Upper lobe of right lung (tissue), 1 donor: ENCODE measurements at regions not wholly inside any gene's neighbourhood (a gene's known extent, or its start where the extent isn't known, plus 50 kb on each side); places are given as distances from the start of the nearest gene placed in this dataset.

Experiments
- ATAC-seq: fragments of 200-7000 bp; cut with Tn5 transposase; one replicate; pipeline ENCODE4 v1.9.1; 2020; ENCODE audit warnings: mild to moderate bottlenecking, moderate library complexity
- DNase-seq: peaks from one replicate; pipeline ENCODE4 v3.0.0-alpha.2; 2020
- H3K27ac ChIP-seq: fragments of 200-600 bp; one replicate; pipeline ENCODE4 v1.8.0; 2022
- H3K27me3 ChIP-seq: fragments of 200-600 bp; one replicate; pipeline ENCODE4 v1.8.0; 2022; ENCODE audit warnings: mild to moderate bottlenecking
- H3K36me3 ChIP-seq: fragments of 200-600 bp; one replicate; pipeline ENCODE4 v1.8.0; 2022
- H3K4me1 ChIP-seq: fragments of 200-600 bp; one replicate; pipeline ENCODE4 v1.8.0; 2022
- H3K4me3 ChIP-seq: fragments of 200-600 bp; one replicate; pipeline ENCODE4 v1.8.0; 2022; ENCODE audit warnings: mild to moderate bottlenecking
- H3K9me3 ChIP-seq: fragments of 200-600 bp; one replicate; pipeline ENCODE4 v1.8.0; 2022
- CTCF ChIP-seq: fragments of 200-600 bp; IDR thresholded peaks from one replicate; pipeline ENCODE4 v1.8.0; 2022; ENCODE audit warnings: antibody characterized with exemption
- intact Hi-C: fragments of 100-400 bp; cut with DNase I; formaldehyde crosslinking; loops from one replicate; pipeline ENCODE4 v1.11.0; 2022
- donor health status: DM: no; HTN: yes; CAD: no; lungs with severe emphysema.

- DNase-seq (no peak), ATAC-seq (peak; percentile 66)
- Histone ChIP-seq H3K27me3 (no peaks in the 10 kb centered on the region), H3K27ac (no peak overlapping the region), H3K4me1 (no peaks in the 10 kb centered on the region), H3K4me3 (no peak overlapping the region), H3K36me3 (no peaks in the 10 kb centered on the region), H3K9me3 (no peaks in the 10 kb centered on the region)
- intact Hi-C loops: no loop called here
- no peak for TF ChIP-seq CTCF
These were observed 257.2 kb downstream of the CYRIA start for GRCh38 chr2:16408331-16409005.

- no peak for TF ChIP-seq CTCF
- Histone ChIP-seq H3K36me3 (no peaks in the 10 kb centered on the region), H3K9me3 (no peaks in the 10 kb centered on the region), H3K4me1 (no peaks in the 10 kb centered on the region), H3K27ac (no peak overlapping the region), H3K27me3 (no peaks in the 10 kb centered on the region), H3K4me3 (no peak overlapping the region)
- DNase-seq (no peak), ATAC-seq (no peak)
- intact Hi-C loops: no loop called here
These were observed 258.3 kb downstream of the CYRIA start for GRCh38 chr2:16407358-16407757.

- Histone ChIP-seq H3K27ac (no peak overlapping the region), H3K36me3 (no peaks in the 10 kb centered on the region), H3K9me3 (no peaks in the 10 kb centered on the region), H3K27me3 (no peaks in the 10 kb centered on the region), H3K4me3 (no peak overlapping the region), H3K4me1 (no peaks in the 10 kb centered on the region)
- DNase-seq (no peak), ATAC-seq (no peak)
- no peak for TF ChIP-seq CTCF
- intact Hi-C loops: no loop called here
These were observed 258.9 kb downstream of the CYRIA start for GRCh38 chr2:16406496-16407289.

- no peak overlapping the region for H3K4me3 ChIP-seq
- no peaks in the 10 kb centered on the region for H3K36me3 ChIP-seq
- no peak for DNase-seq
- no peak for ATAC-seq
- no peaks in the 10 kb centered on the region for H3K4me1 ChIP-seq
- no peak overlapping the region for H3K27ac ChIP-seq
- no peak for TF ChIP-seq CTCF
- intact Hi-C loops: no loop called here
- H3K9me3 ChIP-seq: no peaks in the 10 kb centered on the region
- no peaks in the 10 kb centered on the region for H3K27me3 ChIP-seq
These were observed 260.1 kb downstream of the CYRIA start for GRCh38 chr2:16405551-16405950.

GRCh38 chr2:16404551-16405300 is 260.9 kb downstream of the CYRIA start:
- intact Hi-C loops: no loop called here
- H3K27ac ChIP-seq: no peak overlapping the region
- no peak overlapping the region for H3K4me3 ChIP-seq
- no peaks in the 10 kb centered on the region for H3K27me3 ChIP-seq
- no peaks in the 10 kb centered on the region for H3K36me3 ChIP-seq
- ATAC-seq (no peak), DNase-seq (no peak)
- no peaks in the 10 kb centered on the region for H3K9me3 ChIP-seq
- TF ChIP-seq CTCF: no peak
- no peaks in the 10 kb centered on the region for H3K4me1 ChIP-seq
